Motor neuron (in vitro differentiated cells): ENCODE measurements at regions not wholly inside any gene's neighbourhood (a gene's known extent, or its start where the extent isn't known, plus 50 kb on each side); places are given as distances from the start of the nearest gene placed in this dataset.
"Not testable (repeated sequence)": the region's sequence is repeated elsewhere in the genome, so short reads cannot be mapped to it uniquely, and the experiment has no call there.

Experiments used
- ATAC-seq, 8 experiments: fragments of 200-7000 bp; cut with Tn5 transposase; replicated peaks in 6 of 8; 2 replicates each; pipeline ENCODE4 v1.8.0; 2021; ENCODE audit warnings: mild to moderate bottlenecking in 8 of 8, moderate library complexity in 8 of 8
- H3K27ac ChIP-seq, 2 donors: fragments of 250-450 bp; sonication (Bioruptor Pico); 2 replicates each; pipeline ENCODE4 v1.9.0; 2021; ENCODE audit warnings: antibody characterized with exemption in 2 of 2, mild to moderate bottlenecking in 2 of 2, moderate library complexity in 1 of 2
- H3K4me1 ChIP-seq, 2 donors: fragments of 250-450 bp; sonication (Bioruptor Pico); replicated peaks in 1 of 2; 2 replicates each; pipeline ENCODE4 v1.6.1; 2021; ENCODE audit warnings: antibody characterized with exemption in 2 of 2, mild to moderate bottlenecking in 2 of 2, moderate library complexity in 1 of 2
- H3K4me3 ChIP-seq, 5 donors: fragments of 250-450 bp; sonication (Bioruptor Pico); 2 replicates each; pipeline ENCODE4 v1.9.0; 2021; ENCODE audit warnings: antibody characterized with exemption in 5 of 5, mild to moderate bottlenecking in 5 of 5, moderate library complexity in 4 of 5
- WGBS, 10 experiments: fragments of 450-650 bp; shearing (Covaris generic); methylation state at CpG; one replicate each; pipeline ENCODE4 v1.0.0; 2022; 5-methylcytosine and 5-hydroxymethylcytosine counted together
- in situ Hi-C, 9 experiments: fragments of 400-800 bp; cut with MboI; loops; one replicate each; pipeline ENCODE4 v1.15.0; 2021; ENCODE audit warnings: low sequenced_read_pairs in 9 of 9, low pct_unique_long_range_greater_than_20kb in 2 of 9; ENCODE audit not compliant: unreplicated experiment in 9 of 9

- Histone ChIP-seq H3K4me3 (no peak overlapping the region), H3K4me1 (no peaks in the 10 kb centered on the region), H3K27ac (no peak overlapping the region)
- in situ Hi-C loops: no loop called here
- ATAC-seq: no peak
Observed at GRCh38 chr4:165805406-165805805, 67.6 kb upstream of the TLL1 start.

GRCh38 chr4:165806613-165807012, 66.4 kb upstream of the TLL1 start:
- in situ Hi-C loops: no loop called here
- H3K27ac ChIP-seq: no peak overlapping the region
- no peak overlapping the region for H3K4me3 ChIP-seq
- no peaks in the 10 kb centered on the region for H3K4me1 ChIP-seq
- no peak for ATAC-seq

DNA sequence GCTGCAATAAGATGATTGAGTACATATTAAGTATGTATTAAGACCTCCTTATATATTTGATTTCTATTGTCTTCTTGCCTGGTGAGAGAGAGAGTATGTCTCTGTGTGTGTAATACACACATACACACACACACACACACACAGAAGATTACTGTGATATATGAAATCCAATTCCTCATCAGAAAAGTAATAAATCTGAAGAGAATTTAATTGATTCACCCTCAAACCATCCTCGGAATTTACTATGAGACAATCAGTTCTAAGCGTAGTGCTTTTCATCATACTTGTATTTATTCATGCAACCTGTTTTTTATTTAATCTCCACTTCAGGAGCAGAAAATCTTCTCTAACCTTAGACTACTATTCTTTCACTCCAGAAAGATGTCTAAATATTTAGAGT, 62.3 kb upstream of the TLL1 start:
- WGBS, 10 experiments: 0 to 100% (median 58%) methylated on average over 1 to 2 of the region's 2 CpGs; no CpG with 5 or more reads in 2 of the 10 experiments

GRCh38 chr4:165813606-165814005, 59.4 kb upstream of the TLL1 start:
- in situ Hi-C loops: no loop called here
- peak in 1 of 8 experiments; percentile 41 for ATAC-seq
- H3K27ac ChIP-seq: no peak overlapping the region
- H3K4me1 ChIP-seq: no peaks in the 10 kb centered on the region
- H3K4me3 ChIP-seq: no peak overlapping the region

More for the DNA sequence above, 62.3 kb upstream of the TLL1 start:
- no peak for ATAC-seq
- Histone ChIP-seq H3K4me1 (no peaks in the 10 kb centered on the region), H3K27ac (no peak overlapping the region), H3K4me3 (no peak overlapping the region)
- in situ Hi-C loops: no loop called here

DNA sequence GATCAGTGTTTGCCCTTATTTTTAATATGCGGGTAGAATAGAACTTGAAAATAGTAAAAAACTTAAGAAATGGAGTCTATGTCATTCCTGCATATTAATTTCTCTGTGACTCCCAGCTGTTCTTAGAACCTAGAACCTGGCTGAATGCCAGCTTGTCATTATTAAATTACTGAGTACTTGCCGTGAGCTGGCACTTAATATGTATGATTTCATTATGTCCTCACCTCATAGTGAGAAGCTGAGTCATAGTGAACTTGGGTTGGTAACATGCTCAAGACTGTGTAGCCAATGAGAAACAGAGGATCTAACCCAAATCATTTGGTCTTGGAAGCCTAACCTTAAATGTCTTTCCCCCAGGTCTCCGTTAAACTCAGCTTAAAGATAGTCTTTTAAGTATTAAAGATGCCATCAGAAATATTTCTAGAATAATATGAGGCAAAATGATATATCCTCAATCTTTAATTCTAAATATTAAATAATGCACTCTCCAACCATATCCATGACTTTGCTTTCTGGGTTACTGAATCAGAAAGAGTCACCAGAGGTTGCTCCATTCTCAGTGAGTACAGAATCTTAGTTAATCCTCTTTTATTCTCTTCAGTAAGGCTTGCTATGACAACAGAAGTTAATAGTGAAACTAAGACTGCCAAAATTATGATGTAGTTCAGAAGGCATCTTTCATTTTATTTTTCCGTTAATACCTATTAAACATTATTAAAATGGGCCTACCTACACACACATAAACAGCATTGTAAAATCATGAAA, 58.6 kb upstream of the TLL1 start:
- 10 to 100% (median 88%) methylated on average over 2 to 4 of the region's 4 CpGs for WGBS, 10 experiments
- Histone ChIP-seq H3K27ac (no peak overlapping the region), H3K4me3 (no peak overlapping the region), H3K4me1 (no peaks in the 10 kb centered on the region)
- peak in 2 of 8 experiments; percentile 31 to 86 for ATAC-seq
- in situ Hi-C loops: no loop called here

- H3K4me1 ChIP-seq, H3K4me3 ChIP-seq, H3K27ac ChIP-seq, ATAC-seq, in situ Hi-C loops: not testable (repeated sequence)
- WGBS, 10 experiments: 0 to 88% (median 55%) methylated on average over 2 to 6 of the region's 6 CpGs; no CpG with 5 or more reads in 7 of the 10 experiments
Observed at GRCh38 chr4:165819126-165819525, 53.9 kb upstream of the TLL1 start.
